Urinary bladder (tissue), 3 donors: ENCODE measurements at regions not wholly inside any gene's neighbourhood (a gene's known extent, or its start where the extent isn't known, plus 50 kb on each side); places are given as distances from the start of the nearest gene placed in this dataset.

ENCODE experiments used
- DNase-seq: peaks from one replicate; pipeline ENCODE4 v3.0.0-alpha.2; 2015; ENCODE audit errors: extremely low spot score
- H3K27ac ChIP-seq: one replicate; pipeline ENCODE4 v1.5.1; 2013; ENCODE audit warnings: low read depth, mild to moderate bottlenecking, moderate library complexity
- H3K36me3 ChIP-seq: one replicate; pipeline ENCODE4 v1.6.1; 2013; ENCODE audit warnings: mild to moderate bottlenecking, moderate library complexity; ENCODE audit not compliant: insufficient read depth
- H3K4me1 ChIP-seq: one replicate; pipeline ENCODE4 v1.6.1; 2013; ENCODE audit warnings: mild to moderate bottlenecking, moderate library complexity; ENCODE audit not compliant: insufficient read depth
- H3K4me3 ChIP-seq: one replicate; pipeline ENCODE4 v1.5.1; 2013; ENCODE audit warnings: low read depth, low read length
- WGBS: extraction: QIAGEN DNeasy Blood & Tissue Kit; methylation state at CpG from one replicate; pipeline ENCODE4 v1.1.7; 2013; 5-methylcytosine and 5-hydroxymethylcytosine counted together
- donor health status: healthy with polysubstance abuse.
- donor health status: healthy.

GRCh38 chr1:29454616-29455380 is 218.5 kb downstream of the PTPRU start:
- no peaks in the 10 kb centered on the region for H3K36me3 ChIP-seq
- no peak overlapping the region for H3K27ac ChIP-seq
- no peak for DNase-seq
- WGBS, result 77% methylated on average over 13 of the region's 13 CpGs
- no peak overlapping the region for H3K4me3 ChIP-seq
- H3K4me1 ChIP-seq, result no peaks in the 10 kb centered on the region

GRCh38 chr1:29453502-29454240 is 217.3 kb downstream of the PTPRU start:
- no peaks in the 10 kb centered on the region for H3K36me3 ChIP-seq
- H3K4me3 ChIP-seq, result no peak overlapping the region
- no peaks in the 10 kb centered on the region for H3K4me1 ChIP-seq
- H3K27ac ChIP-seq, result no peak overlapping the region
- 33% methylated on average over 8 of the region's 8 CpGs for WGBS
- no peak for DNase-seq

- Histone ChIP-seq H3K4me3 (no peak overlapping the region), H3K27ac (no peak overlapping the region), H3K36me3 (no peaks in the 10 kb centered on the region), H3K4me1 (no peaks in the 10 kb centered on the region)
- DNase-seq, result no peak
- WGBS, result 66% methylated on average over 10 of the region's 10 CpGs
Measured at GRCh38 chr1:29452463-29453230, 216.3 kb downstream of the PTPRU start.

DNA sequence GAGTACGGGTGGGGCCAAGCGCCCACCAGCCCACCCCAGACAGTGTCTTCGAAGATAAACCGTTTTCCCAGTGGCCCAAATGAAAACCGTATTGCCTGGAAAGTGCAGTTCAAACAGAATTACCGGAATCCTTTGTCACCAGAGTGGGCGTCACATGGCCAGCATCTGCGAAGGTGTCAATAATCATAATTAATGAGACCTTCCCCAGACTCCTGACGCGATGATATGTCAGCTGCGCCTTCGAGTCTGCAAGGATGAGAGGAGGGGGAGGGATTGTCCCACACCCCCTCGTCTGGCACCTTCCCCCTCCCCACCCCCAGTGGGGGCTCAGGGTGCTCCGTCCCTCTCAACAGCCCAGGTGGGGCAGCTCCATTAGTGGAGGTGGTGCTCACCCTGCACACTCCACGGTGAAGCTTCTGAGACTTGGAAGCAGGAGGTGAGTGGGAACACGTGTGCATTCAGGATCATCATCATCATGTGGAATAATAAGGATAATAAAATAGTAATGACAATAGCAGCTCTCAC is 215.1 kb downstream of the PTPRU start:
- no peaks in the 10 kb centered on the region for H3K36me3 ChIP-seq
- WGBS, result 75% methylated on average over 16 of the region's 16 CpGs
- DNase-seq, result no peak
- no peaks in the 10 kb centered on the region for H3K4me1 ChIP-seq
- H3K4me3 ChIP-seq, result no peak overlapping the region
- H3K27ac ChIP-seq, result no peak overlapping the region

- DNase-seq, result no peak
- WGBS, result 81% methylated on average over 10 of the region's 10 CpGs
- no peaks in the 10 kb centered on the region for H3K4me1 ChIP-seq
Measured at GRCh38 chr1:29450591-29450990, 214.3 kb downstream of the PTPRU start.

DNA sequence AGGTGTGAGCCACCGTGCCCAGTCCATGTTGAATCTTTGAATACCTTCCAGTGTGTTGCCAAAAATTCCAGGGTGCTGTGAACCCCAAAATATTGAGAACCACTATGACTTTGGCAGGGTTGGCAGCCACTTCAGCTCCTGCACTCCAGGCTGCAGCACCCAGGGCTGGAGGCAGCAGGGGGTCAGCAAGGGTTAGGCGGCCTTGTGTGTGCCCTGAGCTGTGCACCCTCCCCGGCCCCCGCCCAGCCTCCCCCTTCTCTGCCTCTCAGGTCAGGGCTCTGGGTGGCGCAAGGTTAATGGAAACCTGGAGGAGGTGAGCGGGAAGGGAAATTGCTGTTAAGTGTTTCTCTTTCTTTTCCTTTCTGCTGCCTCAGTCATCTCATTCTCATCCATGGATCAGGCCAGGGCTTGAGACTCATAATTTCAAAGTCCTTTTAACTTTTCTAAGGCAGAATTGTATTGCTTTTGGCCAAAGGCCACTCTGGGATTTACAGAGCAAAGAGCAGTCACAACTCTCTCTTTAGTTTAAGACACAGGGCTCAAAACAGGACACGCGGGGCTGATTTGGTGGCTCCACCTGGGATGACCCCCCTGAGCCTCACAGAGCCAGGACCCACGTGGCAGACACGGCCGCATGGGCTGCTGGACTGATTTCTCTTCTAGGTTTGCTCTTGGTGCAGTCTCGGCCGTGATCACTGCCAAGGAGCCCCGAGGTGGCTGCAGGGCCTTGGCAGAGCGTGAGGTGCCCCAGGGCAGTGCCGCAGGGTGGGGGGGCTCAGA is 212.3 kb downstream of the PTPRU start:
- H3K4me3 ChIP-seq, result no peak overlapping the region
- no peak for DNase-seq
- no peaks in the 10 kb centered on the region for H3K36me3 ChIP-seq
- no peak overlapping the region for H3K27ac ChIP-seq
- H3K4me1 ChIP-seq, result no peaks in the 10 kb centered on the region
- 80% methylated on average over 16 of the region's 16 CpGs for WGBS

More at GRCh38 chr1:29450591-29450990, 214.3 kb downstream of the PTPRU start:
- Histone ChIP-seq H3K4me3 (no peak overlapping the region), H3K27ac (no peak overlapping the region), H3K36me3 (no peaks in the 10 kb centered on the region)

DNA sequence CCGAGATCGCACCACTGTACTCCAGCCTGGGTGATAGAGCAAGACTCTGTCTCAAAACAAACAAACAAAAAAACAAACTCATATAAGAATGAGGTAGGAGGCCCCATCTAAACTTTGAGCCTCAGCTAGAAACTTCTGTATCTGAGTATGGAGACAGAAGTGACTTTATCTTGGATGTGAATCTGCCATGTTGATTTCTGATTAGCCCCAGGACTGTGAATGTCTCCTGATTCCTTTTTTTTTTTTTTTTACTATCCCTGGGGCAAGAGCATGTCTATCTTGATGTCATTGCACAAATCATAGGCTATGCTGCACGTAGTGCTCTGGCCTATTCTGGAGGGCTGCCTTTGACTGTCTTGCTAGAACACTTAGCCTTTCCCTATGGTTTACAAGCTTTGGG is 211.0 kb downstream of the PTPRU start:
- Histone ChIP-seq H3K36me3 (no peaks in the 10 kb centered on the region), H3K27ac (no peak overlapping the region), H3K4me1 (no peaks in the 10 kb centered on the region), H3K4me3 (no peak overlapping the region)
- WGBS, result 81% methylated on average over 3 of the region's 3 CpGs
- DNase-seq, result no peak

DNA sequence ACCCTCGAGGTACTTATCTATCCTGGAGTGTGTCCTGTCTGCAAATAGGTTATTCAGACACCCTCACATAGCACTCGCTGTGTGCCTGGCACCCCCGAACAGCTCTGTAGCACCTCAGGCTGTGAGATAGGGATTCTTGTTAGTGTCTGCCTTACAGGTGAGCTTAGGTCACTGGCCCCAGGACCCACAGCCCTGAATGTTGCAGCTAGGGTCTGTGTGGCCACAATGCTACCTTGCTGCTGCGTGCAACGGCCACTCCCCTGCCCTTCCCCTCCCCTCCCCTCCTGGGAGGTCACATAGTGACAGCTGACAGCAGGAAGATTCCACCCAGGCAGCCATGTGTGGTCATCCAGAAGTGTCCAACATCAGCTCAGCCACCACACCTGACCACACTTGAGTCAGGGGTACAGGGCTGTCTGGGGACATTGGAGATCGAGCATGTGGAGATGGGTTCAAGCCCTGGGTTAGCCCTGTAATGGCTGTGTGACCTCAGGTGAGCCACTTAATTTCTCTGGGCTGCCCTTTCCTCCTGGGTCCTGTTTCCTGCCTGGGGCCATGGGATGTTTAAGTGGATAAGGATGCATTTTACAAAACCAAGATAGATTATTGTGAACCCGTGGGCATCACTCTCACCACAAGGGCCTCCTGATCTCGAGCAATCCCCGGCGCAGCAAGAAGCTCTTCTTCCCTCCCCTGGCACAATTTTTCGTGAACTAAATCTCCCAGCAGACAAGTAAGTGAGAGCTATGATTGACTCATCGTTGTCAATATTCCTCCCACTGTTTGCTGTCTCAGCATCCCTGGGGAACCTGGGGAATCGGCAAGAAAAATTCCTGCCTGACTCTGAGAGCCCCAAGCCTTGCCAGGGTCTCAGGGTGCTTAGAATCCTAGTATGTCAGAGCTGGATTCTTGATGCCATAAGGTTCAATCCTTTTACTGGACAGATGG is 208.7 kb downstream of the PTPRU start:
- WGBS, result 71% methylated on average over 13 of the region's 13 CpGs
- no peak for DNase-seq
- Histone ChIP-seq H3K36me3 (no peaks in the 10 kb centered on the region), H3K27ac (no peak overlapping the region), H3K4me1 (no peaks in the 10 kb centered on the region), H3K4me3 (no peak overlapping the region)

DNA sequence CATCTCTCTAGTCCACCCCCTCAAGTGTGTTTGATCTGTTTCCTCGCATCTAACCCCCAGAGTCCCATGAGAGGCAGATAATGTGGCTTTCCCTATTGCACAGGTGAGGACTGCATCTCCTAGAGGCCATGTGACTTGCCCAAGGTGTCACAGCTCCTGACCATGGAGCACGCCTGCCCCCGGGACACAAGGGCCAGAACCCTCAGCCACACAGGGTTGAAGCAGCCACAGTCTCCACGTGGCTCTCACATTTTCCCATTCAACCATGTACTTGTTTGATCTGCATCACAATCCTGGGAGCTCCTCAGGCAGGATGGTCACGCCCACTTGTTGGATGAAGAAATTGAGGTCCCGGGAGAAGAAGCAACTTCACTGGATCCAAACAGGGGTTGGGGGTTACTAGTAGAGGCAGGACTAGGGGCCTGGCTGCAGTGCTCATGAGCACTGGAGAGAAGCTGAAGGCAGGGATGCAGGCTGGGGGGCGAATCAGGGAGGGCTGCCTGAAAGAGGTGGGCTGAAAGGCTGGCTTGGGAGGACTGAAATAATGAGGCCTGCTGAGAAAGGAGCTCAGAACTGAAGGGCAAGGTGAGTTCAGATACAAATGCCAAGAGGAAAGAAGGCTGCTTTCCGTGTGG is 207.9 kb downstream of the PTPRU start:
- WGBS, result 71% methylated on average over 8 of the region's 8 CpGs
- Histone ChIP-seq H3K36me3 (no peaks in the 10 kb centered on the region), H3K4me3 (no peak overlapping the region), H3K27ac (no peak overlapping the region), H3K4me1 (no peaks in the 10 kb centered on the region)
- DNase-seq, result no peak

DNA sequence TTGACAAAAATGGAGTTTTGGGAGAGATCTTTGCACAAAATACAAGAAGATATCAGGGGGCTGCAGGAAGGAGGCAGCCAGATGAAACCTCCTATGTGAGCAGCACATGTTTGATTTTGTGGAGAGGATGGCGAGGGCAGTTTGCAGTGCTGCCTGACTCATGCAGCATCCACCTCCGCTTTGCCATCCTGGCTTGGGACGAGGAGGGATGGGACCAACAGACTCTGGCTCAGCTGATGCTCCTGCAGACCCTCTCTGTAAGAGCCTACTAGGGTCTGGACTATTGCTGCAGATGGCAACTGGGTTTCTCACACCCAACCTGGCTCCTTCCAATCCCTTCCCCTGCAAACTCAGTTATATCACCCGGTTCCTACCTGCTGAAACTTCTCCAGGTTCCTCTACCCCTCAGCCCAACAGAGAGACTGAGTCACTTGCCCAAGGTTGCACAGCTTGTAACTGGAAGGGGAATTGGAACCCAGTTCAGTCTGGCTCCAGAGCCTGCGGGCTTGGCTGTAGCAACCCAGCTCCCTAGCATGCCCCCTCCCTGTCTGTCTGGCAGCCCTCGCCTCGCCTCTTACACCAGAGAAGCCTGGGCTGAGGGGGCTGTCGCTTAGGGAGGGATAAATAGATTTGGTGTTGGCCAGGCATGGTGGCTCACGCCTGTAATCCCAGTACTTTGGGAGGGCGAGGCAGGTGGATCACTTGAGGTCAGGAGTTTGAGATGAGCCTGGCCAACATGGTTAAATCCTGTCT is 205.8 kb downstream of the PTPRU start:
- 64% methylated on average over 10 of the region's 10 CpGs for WGBS
- no peak overlapping the region for H3K4me3 ChIP-seq
- DNase-seq, result no peak

GRCh38 chr1:29439615-29440014 is 203.3 kb downstream of the PTPRU start:
- no peak for DNase-seq
- H3K4me1 ChIP-seq, result no peaks in the 10 kb centered on the region
- no peak overlapping the region for H3K27ac ChIP-seq
- WGBS, result 62% methylated on average over 7 of the region's 7 CpGs
- H3K36me3 ChIP-seq, result no peaks in the 10 kb centered on the region
- no peak overlapping the region for H3K4me3 ChIP-seq

More for the DNA sequence above, 205.8 kb downstream of the PTPRU start:
- Histone ChIP-seq H3K4me1 (no peaks in the 10 kb centered on the region), H3K27ac (no peak overlapping the region), H3K36me3 (no peaks in the 10 kb centered on the region)
